Tibial nerve (tissue), 4 donors: ENCODE measurements at regions not wholly inside any gene's neighbourhood (a gene's known extent, or its start where the extent isn't known, plus 50 kb on each side); places are given as distances from the start of the nearest gene placed in this dataset.

Experiments used
- DNase-seq, 2 donors: peaks; one replicate each; pipeline ENCODE4 v3.0.0-alpha.2; 2019; ENCODE audit warnings: low spot score in 2 of 2
- H3K27ac ChIP-seq, 4 donors: fragments of 200-600 bp; sonication (generic) in 3 of 4; one replicate each; pipeline ENCODE4 v1.5.1; 2017 to 2019; ENCODE audit warnings: mild to moderate bottlenecking in 1 of 4
- H3K27me3 ChIP-seq, 2 donors: fragments of 200-600 bp; sonication (generic) in 1 of 2; one replicate each; pipeline versions ENCODE4 v1.5.1 to v1.6.0; 2017 to 2019
- H3K36me3 ChIP-seq, 3 donors: fragments of 200-600 bp; sonication (generic); one replicate each; pipeline ENCODE4 v1.5.1; 2018 to 2019
- H3K4me1 ChIP-seq, 4 donors: fragments of 200-600 bp; sonication (generic) in 3 of 4; one replicate each; pipeline ENCODE4 v1.5.1; 2017 to 2019
- H3K4me3 ChIP-seq, 4 donors: fragments of 200-600 bp; sonication (generic) in 3 of 4; one replicate each; pipeline ENCODE4 v1.5.1; 2017 to 2019; ENCODE audit warnings: mild to moderate bottlenecking in 1 of 4, moderate library complexity in 1 of 4
- H3K9me3 ChIP-seq, 4 donors: fragments of 200-600 bp; sonication (generic) in 3 of 4; one replicate each; pipeline ENCODE4 v1.5.1; 2017 to 2019
- CTCF ChIP-seq, 5 experiments: fragments of 200-600 bp in 3 of 5; fragments of 450-650 bp in 2 of 5; sonication (generic) in 3 of 5; IDR thresholded peaks; one replicate each; pipeline ENCODE4 v1.5.1; 2016 to 2019; ENCODE audit warnings: antibody characterized with exemption in 5 of 5, mild to moderate bottlenecking in 3 of 5, moderate library complexity in 2 of 5
- EP300 ChIP-seq, 2 donors: sonication (generic); formaldehyde crosslinking; IDR thresholded peaks; one replicate each; pipeline ENCODE4 v1.6.1; 2017; ENCODE audit warnings: antibody characterized with exemption in 2 of 2, mild to moderate bottlenecking in 1 of 2
- POLR2A ChIP-seq, 2 donors: fragments of 450-650 bp; IDR thresholded peaks; one replicate each; pipeline ENCODE4 v1.6.1; 2017; ENCODE audit warnings: antibody characterized with exemption in 2 of 2, mild to moderate bottlenecking in 2 of 2, moderate library complexity in 2 of 2
- WGBS, 2 donors: methylation state at CpG; one replicate each; pipeline ENCODE4 v1.1.5; 2018; 5-methylcytosine and 5-hydroxymethylcytosine counted together

- no peak overlapping the region for H3K4me3 ChIP-seq
- H3K27ac ChIP-seq: no peak overlapping the region
- TF ChIP-seq CTCF (IDR thresholded peaks at IDR 0.05): no peak
- TF ChIP-seq POLR2A (IDR thresholded peaks at IDR 0.05): no peak
- TF ChIP-seq EP300 (IDR thresholded peaks at IDR 0.05): no peak
- peaks cover 0 to 16% (median 0%) of the 10 kb centered on the region in 4 donors for H3K4me1 ChIP-seq
- no peaks in the 10 kb centered on the region for H3K27me3 ChIP-seq
- H3K36me3 ChIP-seq: no peaks in the 10 kb centered on the region
- no peak for DNase-seq
- H3K9me3 ChIP-seq: no peaks in the 10 kb centered on the region
- WGBS, 2 donors: 75 to 83% methylated on average over 6 of the region's 6 CpGs
Measured at GRCh38 chr6:138576313-138576712, 77.0 kb upstream of the NHSL1 start.

GRCh38 chr6:138577151-138577915 lies 78.0 kb upstream of the NHSL1 start:
- Histone ChIP-seq H3K27ac (no peak overlapping the region), H3K27me3 (no peaks in the 10 kb centered on the region), H3K9me3 (no peaks in the 10 kb centered on the region), H3K4me1 (peaks cover 0 to 5% (median 0%) of the 10 kb centered on the region in 4 donors), H3K36me3 (no peaks in the 10 kb centered on the region), H3K4me3 (no peak overlapping the region)
- no peak for DNase-seq
- 77 to 80% methylated on average over 9 of the region's 9 CpGs for whole genome bisulfite sequencing, 2 donors
- TF ChIP-seq CTCF (IDR thresholded peaks at IDR 0.05) (no peak), EP300 (IDR thresholded peaks at IDR 0.05) (no peak), POLR2A (IDR thresholded peaks at IDR 0.05) (no peak)

DNA sequence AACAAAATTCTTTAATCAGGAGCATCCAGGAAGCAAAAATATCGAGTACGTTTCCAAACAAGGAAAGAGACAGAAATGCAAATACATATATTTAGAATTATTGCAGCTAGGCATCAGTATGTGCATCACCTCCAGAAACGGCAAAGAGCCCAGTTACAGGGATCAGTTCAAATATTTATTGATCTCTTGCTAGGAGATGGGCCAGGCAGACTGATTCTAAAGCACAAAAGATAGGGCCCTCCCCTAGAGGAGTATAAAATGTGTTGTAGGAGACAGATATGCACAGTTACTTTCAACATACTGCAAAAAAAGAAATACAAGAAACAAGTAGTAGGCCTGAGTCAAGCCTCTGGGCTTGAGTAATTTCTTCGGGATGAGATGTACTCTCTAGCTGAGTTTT lies 80.7 kb upstream of the NHSL1 start:
- no peak for DNase-seq
- Histone ChIP-seq H3K9me3 (no peaks in the 10 kb centered on the region), H3K4me1 (no peaks in the 10 kb centered on the region), H3K27ac (no peak overlapping the region), H3K4me3 (no peak overlapping the region), H3K36me3 (no peaks in the 10 kb centered on the region), H3K27me3 (no peaks in the 10 kb centered on the region)
- 84 to 90% methylated on average over 4 of the region's 4 CpGs for WGBS, 2 donors
- TF ChIP-seq CTCF (IDR thresholded peaks at IDR 0.05): no peak
- no peak for TF ChIP-seq EP300 (IDR thresholded peaks at IDR 0.05)
- no peak for TF ChIP-seq POLR2A (IDR thresholded peaks at IDR 0.05)

DNA sequence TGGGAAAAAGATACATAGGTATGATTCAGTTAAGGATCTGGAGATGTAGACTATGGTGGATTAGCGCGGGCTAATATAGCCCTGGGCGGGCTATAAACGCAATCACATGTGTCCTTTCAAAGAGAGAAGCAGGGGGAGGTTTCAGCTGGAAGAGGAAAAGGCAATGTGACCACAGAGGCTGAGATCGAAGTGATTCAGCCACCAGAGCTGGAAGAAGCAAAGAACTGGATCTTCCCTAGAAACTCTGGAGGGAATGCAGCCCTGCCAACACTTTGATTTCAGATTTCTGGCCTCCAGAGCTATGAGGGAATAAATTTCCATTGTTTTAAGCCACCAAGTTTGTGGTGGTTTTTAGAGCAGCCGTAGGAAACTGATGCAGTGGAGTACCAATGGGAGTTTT lies 81.5 kb upstream of the NHSL1 start:
- DNase-seq: no peak
- Histone ChIP-seq H3K9me3 (no peaks in the 10 kb centered on the region), H3K27ac (no peak overlapping the region), H3K27me3 (no peaks in the 10 kb centered on the region), H3K4me1 (no peaks in the 10 kb centered on the region), H3K36me3 (no peaks in the 10 kb centered on the region), H3K4me3 (no peak overlapping the region)
- WGBS, 2 donors: 74 to 78% methylated on average over 6 of the region's 6 CpGs
- TF ChIP-seq POLR2A (IDR thresholded peaks at IDR 0.05) (no peak), CTCF (IDR thresholded peaks at IDR 0.05) (no peak), EP300 (IDR thresholded peaks at IDR 0.05) (no peak)

DNA sequence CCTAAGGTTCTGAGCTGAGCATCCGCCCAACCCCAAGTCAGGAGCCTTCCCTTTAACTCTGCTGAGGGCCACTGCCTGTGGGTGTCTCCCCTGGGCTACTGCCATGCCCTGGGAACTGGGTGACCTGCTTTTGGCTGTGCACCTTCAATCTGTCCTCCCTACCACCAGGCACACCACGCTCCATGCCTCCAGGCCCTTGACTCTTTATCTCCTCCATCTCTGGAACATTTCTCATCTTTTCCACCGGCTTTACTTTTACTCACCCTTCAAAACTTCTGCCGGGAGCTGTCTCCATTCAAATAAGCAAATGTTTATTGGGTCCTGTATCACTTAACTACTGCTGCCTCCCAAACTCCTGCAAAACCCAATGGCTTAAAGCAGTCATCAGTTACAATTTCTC lies 83.3 kb upstream of the NHSL1 start:
- no peak for TF ChIP-seq EP300 (IDR thresholded peaks at IDR 0.05)
- TF ChIP-seq POLR2A (IDR thresholded peaks at IDR 0.05): no peak
- no peak for TF ChIP-seq CTCF (IDR thresholded peaks at IDR 0.05)
- no peak overlapping the region for H3K4me3 ChIP-seq
- 93 to 94% methylated on average over 4 of the region's 4 CpGs for WGBS, 2 donors

More for the DNA sequence above, 83.3 kb upstream of the NHSL1 start:
- no peak for DNase-seq
- no peak overlapping the region for H3K27ac ChIP-seq
- no peaks in the 10 kb centered on the region for H3K9me3 ChIP-seq
- H3K36me3 ChIP-seq: no peaks in the 10 kb centered on the region
- no peaks in the 10 kb centered on the region for H3K4me1 ChIP-seq
- no peaks in the 10 kb centered on the region for H3K27me3 ChIP-seq
